ENCODE measurements at regions not wholly inside any gene's neighbourhood (a gene's known extent, or its start where the extent isn't known, plus 50 kb on each side); places are given as distances from the start of the nearest gene placed in this dataset.

- DNase-seq (no peak), ATAC-seq (no peak)
- H3K36me3 ChIP-seq, result no peaks in the 10 kb centered on the region
- H3K9me3 ChIP-seq, result peaks cover 0 to 12% (median 0%) of the 10 kb centered on the region in 11 donors
- intact Hi-C loops (cut with DNase I), result no loop called here
- H3K27ac ChIP-seq, result no peak overlapping the region
- H3K4me1 ChIP-seq, result peaks cover 0 to 14% (median 0%) of the 10 kb centered on the region in 9 donors
- H3K27me3 ChIP-seq, result peaks cover 0 to 5% (median 0%) of the 10 kb centered on the region in 7 donors
- no peak overlapping the region for H3K4me3 ChIP-seq
- TF ChIP-seq, protein P1, sequence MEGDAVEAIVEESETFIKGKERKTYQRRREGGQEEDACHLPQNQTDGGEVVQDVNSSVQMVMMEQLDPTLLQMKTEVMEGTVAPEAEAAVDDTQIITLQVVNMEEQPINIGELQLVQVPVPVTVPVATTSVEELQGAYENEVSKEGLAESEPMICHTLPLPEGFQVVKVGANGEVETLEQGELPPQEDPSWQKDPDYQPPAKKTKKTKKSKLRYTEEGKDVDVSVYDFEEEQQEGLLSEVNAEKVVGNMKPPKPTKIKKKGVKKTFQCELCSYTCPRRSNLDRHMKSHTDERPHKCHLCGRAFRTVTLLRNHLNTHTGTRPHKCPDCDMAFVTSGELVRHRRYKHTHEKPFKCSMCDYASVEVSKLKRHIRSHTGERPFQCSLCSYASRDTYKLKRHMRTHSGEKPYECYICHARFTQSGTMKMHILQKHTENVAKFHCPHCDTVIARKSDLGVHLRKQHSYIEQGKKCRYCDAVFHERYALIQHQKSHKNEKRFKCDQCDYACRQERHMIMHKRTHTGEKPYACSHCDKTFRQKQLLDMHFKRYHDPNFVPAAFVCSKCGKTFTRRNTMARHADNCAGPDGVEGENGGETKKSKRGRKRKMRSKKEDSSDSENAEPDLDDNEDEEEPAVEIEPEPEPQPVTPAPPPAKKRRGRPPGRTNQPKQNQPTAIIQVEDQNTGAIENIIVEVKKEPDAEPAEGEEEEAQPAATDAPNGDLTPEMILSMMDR (IDR thresholded peaks at IDR 0.05), result no peak
Measured at GRCh38 chr5:17384181-17384580, 113.8 kb upstream of the TAF11L2 start.

DNA sequence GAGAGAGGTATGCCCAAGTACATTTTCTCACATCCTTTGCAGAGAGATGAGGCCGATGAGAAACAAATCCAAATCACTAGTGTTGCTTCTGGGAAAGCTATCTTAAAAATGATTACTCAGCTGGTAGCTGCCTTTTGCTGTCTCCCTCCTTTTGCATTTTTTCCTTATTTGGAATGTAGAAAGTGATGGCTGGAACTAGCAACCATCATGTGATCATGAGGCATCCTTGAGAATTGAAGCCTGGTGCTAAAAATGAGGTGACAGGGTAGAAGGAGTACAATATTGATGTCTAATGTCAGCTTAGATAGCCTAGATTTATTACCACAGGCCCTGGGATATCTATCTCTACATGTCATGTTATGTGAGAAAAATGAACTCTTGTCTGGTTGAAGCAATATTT is 109.3 kb upstream of the TAF11L2 start:
- WGBS, 2 donors, result 92 to 100% methylated on average over 1 of the region's 1 CpG
- peaks cover 0 to 12% (median 0%) of the 10 kb centered on the region in 11 donors for H3K9me3 ChIP-seq
- H3K36me3 ChIP-seq, result no peaks in the 10 kb centered on the region
- H3K4me3 ChIP-seq, result no peak overlapping the region
- ATAC-seq, result no peak
- H3K27ac ChIP-seq, result no peak overlapping the region
- peaks cover 0 to 2% (median 0%) of the 10 kb centered on the region in 7 donors for H3K27me3 ChIP-seq
- TF ChIP-seq, protein P1 (IDR thresholded peaks at IDR 0.05), result no peak
- no peaks in the 10 kb centered on the region for H3K4me1 ChIP-seq
- intact Hi-C loops (cut with DNase I), result no loop called here
- DNase-seq, result no peak

DNA sequence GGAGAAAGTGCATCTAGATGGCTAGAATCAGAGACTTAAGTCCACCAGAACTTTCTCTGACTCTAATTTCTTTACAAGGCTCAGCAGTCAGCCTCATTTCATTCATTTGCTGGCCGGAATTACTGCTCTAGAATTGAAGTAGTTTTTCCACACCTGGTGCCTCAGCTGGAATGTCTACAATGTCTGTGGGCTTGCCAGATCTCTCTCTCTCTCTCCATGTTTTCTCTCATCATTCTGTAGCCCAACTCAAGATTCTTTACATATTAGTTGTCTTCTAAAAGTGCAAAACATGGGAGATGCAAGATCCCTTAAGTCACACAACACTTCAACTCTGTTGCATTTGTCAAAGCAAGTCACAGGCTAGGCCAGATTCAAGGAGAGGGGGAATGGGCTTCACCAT is 103.9 kb upstream of the TAF11L2 start:
- WGBS, 2 donors, result 62 to 73% methylated on average over 1 of the region's 1 CpG
- H3K36me3 ChIP-seq, result no peaks in the 10 kb centered on the region
- TF ChIP-seq, protein P1 (IDR thresholded peaks at IDR 0.05), result no peak
- H3K4me1 ChIP-seq, result peaks cover 0 to 6% (median 0%) of the 10 kb centered on the region in 9 donors
- no peak overlapping the region for H3K27ac ChIP-seq
- H3K4me3 ChIP-seq, result no peak overlapping the region
- DNase-seq, result no peak
- H3K27me3 ChIP-seq, result peaks cover 0 to 7% (median 4%) of the 10 kb centered on the region in 7 donors
- ATAC-seq, result no peak
- intact Hi-C loops (cut with DNase I), result no loop called here
- peaks cover 0 to 7% (median 0%) of the 10 kb centered on the region in 11 donors for H3K9me3 ChIP-seq

DNA sequence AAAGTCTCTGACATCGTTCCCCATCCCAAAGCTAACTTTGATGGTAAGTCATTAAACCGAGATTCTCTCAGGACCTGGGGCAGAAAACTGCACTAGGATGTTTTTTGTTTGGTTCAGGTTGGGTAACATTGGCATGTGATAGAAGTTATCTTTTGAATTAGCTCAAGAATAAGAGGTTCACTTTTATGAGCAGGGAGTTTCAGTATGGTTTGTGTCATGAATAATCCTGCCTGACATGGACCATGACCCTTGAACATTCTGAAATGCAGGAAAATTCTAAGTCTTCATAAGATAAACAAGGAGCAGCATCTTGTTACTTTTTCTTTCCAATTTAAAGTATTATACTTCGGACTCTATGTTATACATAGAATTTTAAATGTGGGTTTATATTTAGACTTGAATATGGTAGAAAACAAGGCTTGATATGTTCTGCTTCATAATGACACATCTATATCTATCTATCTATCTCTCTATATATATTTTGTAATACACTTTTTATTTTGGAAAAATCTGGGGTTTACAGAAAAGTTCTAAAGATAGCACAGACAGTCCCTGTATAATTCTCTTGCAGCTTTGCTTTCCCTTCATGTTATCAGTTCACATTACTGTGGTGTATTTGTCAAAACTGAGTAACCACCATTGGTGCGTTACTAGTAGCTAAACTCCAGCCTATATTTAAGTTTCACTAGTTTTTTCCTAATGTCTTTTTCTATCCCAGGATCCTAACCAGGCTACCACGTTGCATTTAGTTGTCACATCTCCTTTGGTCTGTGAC is 102.7 kb upstream of the TAF11L2 start:
- H3K9me3 ChIP-seq, result peaks cover 0 to 7% (median 0%) of the 10 kb centered on the region in 11 donors
- DNase-seq, result no peak
- H3K27ac ChIP-seq, result no peak overlapping the region
- peaks cover 0 to 14% (median 0%) of the 10 kb centered on the region in 9 donors for H3K4me1 ChIP-seq
- TF ChIP-seq, protein P1 (IDR thresholded peaks at IDR 0.05), result no peak
- no peak overlapping the region for H3K4me3 ChIP-seq
- intact Hi-C loops (cut with DNase I), result no loop called here
- H3K36me3 ChIP-seq, result no peaks in the 10 kb centered on the region
- 71 to 75% methylated on average over 5 of the region's 5 CpGs for WGBS, 2 donors
- ATAC-seq, result no peak
- H3K27me3 ChIP-seq, result peaks cover 0 to 17% (median 7%) of the 10 kb centered on the region in 7 donors
